NCI-H2196 treated with DMSO at 0.1 percent for 48 hours (cell line): ENCODE measurements at regions not wholly inside any gene's neighbourhood (a gene's known extent, or its start where the extent isn't known, plus 50 kb on each side); places are given as distances from the start of the nearest gene placed in this dataset.

Experiments
- DNase-seq: peaks from one replicate; lab custom pipeline; 2025; ENCODE audit not compliant: unreplicated experiment; lab: John Stamatoyannopoulos, UW

GRCh38 chrX:129176710-129177109, 346.6 kb downstream of the SMARCA1 start:
- no peak for DNase-seq

- DNase-seq, result no peak
Observed at GRCh38 chrX:129161108-129161507, 362.2 kb downstream of the SMARCA1 start.

- DNase-seq, result no peak
Observed at GRCh38 chrX:129158505-129158904, 364.8 kb downstream of the SMARCA1 start.

- no peak for DNase-seq
Observed at GRCh38 chrX:129145840-129146272, 377.4 kb downstream of the SMARCA1 start.

GRCh38 chrX:129145385-129145784, 377.9 kb downstream of the SMARCA1 start:
- no peak for DNase-seq

GRCh38 chrX:129144172-129145038, 378.9 kb downstream of the SMARCA1 start:
- no peak for DNase-seq

- DNase-seq, result peak; percentile 40
Observed at GRCh38 chrX:129139837-129140598, 383.3 kb downstream of the SMARCA1 start.

GRCh38 chrX:129125122-129125914, 398.0 kb downstream of the SMARCA1 start:
- DNase-seq, result no peak

- peak; percentile 1 for DNase-seq
Observed at GRCh38 chrX:129123795-129124194, 399.5 kb downstream of the SMARCA1 start.

GRCh38 chrX:129116676-129117470, 406.4 kb downstream of the SMARCA1 start:
- no peak for DNase-seq

- no peak for DNase-seq
Observed at GRCh38 chrX:129115935-129116334, 407.4 kb downstream of the SMARCA1 start.

GRCh38 chrX:129115104-129115503, 408.2 kb downstream of the SMARCA1 start:
- DNase-seq, result no peak

GRCh38 chrX:129111081-129111798, 412.1 kb downstream of the SMARCA1 start:
- no peak for DNase-seq

- DNase-seq, result no peak
Observed at GRCh38 chrX:129108936-129109335, 414.4 kb downstream of the SMARCA1 start.

GRCh38 chrX:129099207-129099606, 424.1 kb downstream of the SMARCA1 start:
- no peak for DNase-seq

GRCh38 chrX:129097668-129098067, 425.6 kb downstream of the SMARCA1 start:
- no peak for DNase-seq

GRCh38 chrX:129093706-129094105, 429.6 kb downstream of the SMARCA1 start:
- DNase-seq, result no peak

- DNase-seq, result no peak
Observed at GRCh38 chrX:129092757-129093156, 430.5 kb downstream of the SMARCA1 start.

GRCh38 chrX:129092242-129092641, 431.0 kb downstream of the SMARCA1 start:
- no peak for DNase-seq

GRCh38 chrX:129091097-129091496, 432.2 kb downstream of the SMARCA1 start:
- no peak for DNase-seq
